ENCODE measurements at regions not wholly inside any gene's neighbourhood (a gene's known extent, or its start where the extent isn't known, plus 50 kb on each side); places are given as distances from the start of the nearest gene placed in this dataset.

GRCh38 chr5:128703322-128703721, 165.3 kb upstream of the FBN2 start:
- TF ChIP-seq CTCF (IDR thresholded peaks at IDR 0.05) = no peak
- TF ChIP-seq POLR2A (IDR thresholded peaks at IDR 0.05) = no peak

All from thyroid gland (tissue), 4 donors.